Suppressor macrophage (primary cell): ENCODE measurements at regions not wholly inside any gene's neighbourhood (a gene's known extent, or its start where the extent isn't known, plus 50 kb on each side); places are given as distances from the start of the nearest gene placed in this dataset.
A peak's percentile ranks its signal among the peaks of the same experiment; 100 is the strongest.

Source experiments
- DNase-seq, 4 experiments: peaks; one replicate each; pipeline ENCODE4 v3.0.0-alpha.2; 2020 to 2022

GRCh38 chr6:167643223-167643622 lies 183.5 kb upstream of the AFDN start:
- no peak for DNase-seq

- no peak for DNase-seq
Measured at GRCh38 chr6:167643716-167644115, 183.0 kb upstream of the AFDN start.

DNA sequence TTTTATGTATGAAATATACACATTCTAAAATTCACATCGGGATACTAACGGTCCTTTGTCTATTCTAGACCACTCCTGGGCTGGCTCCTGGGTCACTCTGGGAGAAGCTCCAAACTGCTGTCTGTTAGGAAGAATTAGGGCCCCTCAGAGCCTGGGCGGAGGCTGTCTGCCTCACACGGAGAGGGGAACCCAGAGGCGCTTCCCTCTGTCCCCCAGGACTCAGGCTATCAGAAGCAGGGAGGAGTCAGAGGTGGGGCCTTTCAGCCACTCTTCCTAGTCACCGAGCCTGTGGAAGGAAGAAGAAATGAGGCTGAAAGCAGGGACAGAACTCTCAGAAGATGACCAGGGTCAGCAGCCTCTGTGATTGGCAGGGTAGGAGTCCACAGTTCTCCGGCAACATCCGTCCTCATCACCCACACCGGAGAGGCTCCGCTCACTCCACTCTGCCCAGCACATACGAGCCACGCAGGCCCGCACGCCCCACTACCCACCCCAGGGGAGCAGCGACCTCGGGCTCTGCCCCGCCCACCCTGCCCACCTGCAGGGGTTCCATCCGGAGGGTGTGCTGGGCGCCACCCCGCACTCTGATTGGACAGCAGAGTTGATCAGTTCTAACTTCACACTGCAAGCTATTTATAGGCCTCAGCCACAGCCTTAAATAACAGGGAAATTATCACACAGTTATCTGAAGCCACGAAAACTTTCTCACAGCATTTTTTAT lies 182.1 kb upstream of the AFDN start:
- DNase-seq = no peak

- no peak for DNase-seq
Measured at GRCh38 chr6:167645368-167645767, 181.3 kb upstream of the AFDN start.

DNA sequence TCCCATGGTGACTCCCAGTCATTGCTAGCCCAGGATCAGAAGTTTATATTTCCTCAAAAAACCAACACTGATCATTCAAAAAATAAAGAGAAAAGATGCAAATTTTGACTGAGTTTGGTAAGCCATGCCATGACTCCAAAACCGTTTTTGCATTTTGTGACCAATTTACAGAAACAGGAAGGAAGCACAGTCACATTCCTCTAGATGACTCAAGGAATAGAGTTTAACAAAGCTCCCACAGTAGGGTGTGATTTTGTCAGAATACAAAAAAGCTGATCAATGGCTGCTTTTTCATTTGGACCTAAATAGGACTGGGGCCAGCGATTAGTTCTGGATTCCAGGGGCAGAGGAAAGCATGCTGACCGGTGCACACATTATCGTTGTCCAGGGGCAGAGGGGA lies 179.4 kb upstream of the AFDN start:
- peak in 3 of 4 experiments; percentile 34 to 72 (median 67) for DNase-seq

- no peak for DNase-seq
Measured at GRCh38 chr6:167647737-167648470, 178.8 kb upstream of the AFDN start.

DNA sequence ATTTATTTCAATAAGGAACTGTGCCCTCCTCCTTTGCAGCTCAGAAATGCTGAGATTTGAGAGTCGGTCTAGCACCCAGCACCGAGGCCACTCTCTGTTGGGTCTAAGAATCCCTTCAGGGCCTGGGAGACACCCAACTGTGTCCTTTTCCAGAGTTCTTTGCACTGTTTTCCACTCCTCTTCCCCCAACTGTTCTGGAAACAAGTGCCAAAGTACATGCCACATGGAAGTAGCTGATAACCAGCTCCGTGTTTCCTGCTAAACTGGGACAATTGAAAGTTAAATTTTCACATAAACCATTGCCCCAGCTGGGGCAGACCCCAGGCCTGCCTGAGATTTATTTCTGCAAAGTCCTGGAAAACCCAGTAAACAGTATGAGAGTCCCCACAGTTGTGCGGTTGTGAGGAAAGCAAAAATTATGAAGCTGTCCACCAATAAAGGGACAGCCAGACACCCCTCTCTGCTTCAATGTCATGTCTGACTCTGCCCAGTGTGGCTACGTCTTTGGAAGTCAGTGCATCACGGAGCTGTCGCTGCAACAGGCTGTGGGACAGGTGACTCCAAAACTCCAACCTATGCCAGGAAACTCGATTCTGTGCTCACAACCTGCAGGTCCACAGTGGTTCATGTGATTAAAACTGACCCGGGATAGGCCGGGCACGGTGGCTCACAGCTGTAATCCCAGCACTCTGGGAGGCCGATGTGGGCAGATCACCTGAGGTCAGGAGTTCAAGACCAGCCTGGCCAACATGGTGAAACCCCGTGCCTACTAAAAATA lies 178.0 kb upstream of the AFDN start:
- no peak for DNase-seq

GRCh38 chr6:167649476-167649875 lies 177.2 kb upstream of the AFDN start:
- DNase-seq = no peak

- DNase-seq = no peak
Measured at GRCh38 chr6:167650730-167651317, 175.9 kb upstream of the AFDN start.

GRCh38 chr6:167651318-167652041 lies 175.2 kb upstream of the AFDN start:
- DNase-seq = no peak

DNA sequence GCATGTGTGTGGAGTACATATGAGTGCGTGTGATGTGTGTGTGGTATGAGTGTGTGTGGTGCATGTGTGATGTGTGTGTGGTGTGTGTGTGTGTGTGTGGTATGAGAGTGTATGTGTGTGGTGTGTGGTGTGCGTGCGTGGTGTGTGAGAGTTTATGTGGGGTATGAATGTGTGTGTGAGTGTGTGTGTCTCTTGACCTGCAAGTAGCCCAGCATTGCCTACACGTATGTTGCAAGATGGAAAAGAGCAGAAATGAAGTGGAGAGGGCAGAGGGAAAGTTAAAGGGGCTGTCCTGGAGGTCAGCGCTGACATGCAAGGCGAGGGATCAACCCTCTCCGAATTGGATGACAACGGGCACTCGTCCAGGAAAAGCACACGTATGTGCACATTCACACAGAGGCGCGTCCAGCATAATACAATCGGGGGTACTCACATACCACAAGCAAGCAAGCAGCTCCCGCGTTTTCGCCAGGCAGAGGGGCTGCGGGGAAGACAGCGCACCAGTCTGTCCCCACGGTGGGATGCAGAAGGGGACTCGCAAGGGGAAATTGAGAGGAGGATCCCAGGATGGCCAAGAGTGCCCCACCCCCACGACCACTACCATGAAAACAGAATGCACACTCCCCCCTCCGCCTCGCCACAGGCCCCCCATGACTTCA lies 174.5 kb upstream of the AFDN start:
- no peak for DNase-seq

- peak in 3 of 4 experiments; percentile 8 to 12 (median 10) for DNase-seq
Measured at GRCh38 chr6:167652701-167653095, 174.0 kb upstream of the AFDN start.

DNA sequence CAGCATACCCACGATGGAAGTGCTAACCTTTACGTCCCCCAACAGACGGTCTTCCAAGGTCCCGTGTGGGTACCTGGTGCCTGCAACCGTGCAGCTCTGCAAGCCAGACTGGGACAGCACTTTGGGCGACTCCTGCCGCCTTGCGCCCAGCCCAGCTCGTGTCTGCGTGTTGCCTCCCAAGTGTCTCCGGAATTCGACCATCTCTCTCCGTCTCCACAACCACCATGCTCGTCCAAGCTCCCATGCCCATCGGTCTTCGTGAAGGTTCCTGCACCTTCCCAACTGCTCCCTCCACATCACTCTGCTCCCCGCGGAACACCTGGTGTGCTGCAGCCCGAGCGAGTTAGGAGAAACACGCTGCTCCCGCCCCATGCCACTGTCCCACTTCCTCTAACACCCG lies 173.2 kb upstream of the AFDN start:
- no peak for DNase-seq

- no peak for DNase-seq
Measured at GRCh38 chr6:167654389-167654788, 172.3 kb upstream of the AFDN start.

DNA sequence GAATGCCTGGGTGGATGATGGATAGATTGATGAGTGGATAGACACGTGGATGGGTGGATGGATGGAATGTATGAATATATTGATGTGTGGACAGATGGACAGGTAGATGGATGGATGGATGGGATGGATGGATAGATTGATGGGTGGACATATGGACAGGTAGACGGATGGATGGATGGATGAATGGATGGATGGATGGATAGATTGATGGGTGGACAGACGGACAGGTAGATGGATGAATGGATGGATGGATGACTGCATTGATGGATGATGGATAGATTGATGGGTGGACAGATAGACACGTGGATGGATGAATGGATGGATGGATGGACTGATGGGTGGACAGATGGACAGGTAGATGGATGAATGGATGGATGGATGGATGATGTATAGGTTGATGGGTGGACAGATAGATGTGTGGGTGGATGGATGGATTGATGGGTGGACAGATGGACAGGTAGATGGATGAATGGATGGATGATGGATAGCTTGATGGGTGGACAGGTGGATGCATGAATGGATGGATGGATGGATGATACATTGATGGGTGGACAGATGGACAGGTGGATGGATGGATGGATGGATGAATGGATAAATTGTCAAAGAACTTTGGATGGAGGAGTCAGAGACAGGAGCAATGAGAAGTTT lies 171.4 kb upstream of the AFDN start:
- no peak for DNase-seq

- no peak for DNase-seq
Measured at GRCh38 chr6:167658106-167658505, 168.6 kb upstream of the AFDN start.

- no peak for DNase-seq
Measured at GRCh38 chr6:167659046-167659445, 167.7 kb upstream of the AFDN start.

DNA sequence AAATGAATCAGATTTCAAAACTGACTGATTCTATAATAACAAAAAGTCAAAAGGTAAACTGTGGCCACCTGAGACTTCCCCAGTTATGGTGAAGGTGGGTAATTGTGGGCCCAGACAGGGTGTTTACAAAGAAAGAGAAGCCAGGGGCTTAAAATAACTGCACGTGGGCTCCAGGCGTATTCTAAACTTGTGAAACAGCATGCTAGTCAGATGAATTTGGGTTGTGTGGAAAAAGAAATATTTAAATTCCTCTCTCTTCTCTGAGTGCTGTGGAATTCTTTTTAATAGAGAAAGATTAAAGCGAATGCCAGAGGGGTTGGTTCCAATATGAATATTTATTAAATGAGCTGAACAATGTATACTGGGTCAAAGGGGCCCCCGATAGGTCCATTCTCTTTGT lies 166.3 kb upstream of the AFDN start:
- no peak for DNase-seq

DNA sequence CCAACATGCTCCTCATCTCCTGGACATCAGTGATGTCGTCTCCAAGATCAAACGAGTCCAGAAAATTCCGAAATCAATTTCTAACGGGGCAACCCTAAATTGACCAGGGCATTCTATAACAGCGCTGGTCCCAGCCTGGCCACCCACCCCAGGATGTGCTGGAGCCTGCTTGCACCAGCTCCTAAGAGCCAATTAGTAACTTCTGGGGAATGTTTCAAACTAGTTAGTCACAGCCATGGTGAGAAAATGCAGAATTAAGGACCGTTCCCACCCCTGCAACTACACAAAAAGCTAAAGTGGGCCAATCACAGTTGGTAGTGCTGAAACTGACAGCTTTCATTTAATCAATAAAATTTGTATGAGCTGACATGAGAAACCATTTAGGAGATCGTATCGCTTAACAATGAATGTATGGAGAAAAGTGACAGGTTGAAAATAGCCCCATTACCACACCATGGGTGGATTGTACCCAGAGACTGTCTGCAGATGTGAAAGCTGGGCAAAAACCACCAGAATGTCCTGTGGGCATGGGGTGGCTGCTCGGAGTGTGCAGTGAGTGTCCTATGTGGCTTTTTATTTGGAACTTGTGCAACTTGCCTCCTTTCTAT lies 165.7 kb upstream of the AFDN start:
- no peak for DNase-seq

- no peak for DNase-seq
Measured at GRCh38 chr6:167661552-167662044, 165.1 kb upstream of the AFDN start.
